ENCODE measurements at regions not wholly inside any gene's neighbourhood (a gene's known extent, or its start where the extent isn't known, plus 50 kb on each side); places are given as distances from the start of the nearest gene placed in this dataset.

DNA sequence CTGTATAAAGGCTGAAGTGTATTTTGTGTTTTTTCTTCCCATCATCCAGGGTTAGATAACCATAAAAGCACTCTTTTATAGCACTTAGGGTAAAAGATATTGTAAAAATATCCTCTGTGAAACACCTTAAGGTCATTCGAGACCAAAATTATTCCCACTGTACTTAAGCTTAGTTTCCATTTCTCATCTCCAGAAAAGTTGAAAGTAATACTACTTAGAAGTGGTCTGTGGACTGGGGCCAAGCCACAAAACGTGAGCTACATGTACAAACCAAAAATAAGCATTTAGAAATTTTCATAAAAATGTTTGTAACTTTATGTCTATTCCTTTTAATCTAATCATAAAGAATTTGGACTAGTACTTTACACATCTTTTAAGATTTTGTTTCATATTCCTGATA lies 142.0 kb upstream of the NTM start:
- Histone ChIP-seq H3K9ac (ENCODE audit: low read length) (no peak overlapping the region), H3K4me2 (ENCODE audit: low read length) (no peak overlapping the region), H3K27ac (ENCODE audit: low read depth, low read length) (no peak overlapping the region), H3K79me2 (ENCODE audit: insufficient read depth, low read length) (no peaks in the 10 kb centered on the region), H3K4me3 (replicated peaks in 1 of 2; ENCODE audit: low read depth in 1 of 2, low read length in 2 of 2) (no peak overlapping the region), H3K36me3 (ENCODE audit: control insufficient read depth in 1 of 2, insufficient read depth in 2 of 2, low read length in 2 of 2) (no peaks in the 10 kb centered on the region), H2AFZ (ENCODE audit: low read depth, low read length, poor library complexity, severe bottlenecking) (no peak overlapping the region), H3K9me3 (ENCODE audit: control insufficient read depth in 1 of 2, insufficient read depth in 1 of 2, low read depth in 1 of 2, low read length in 2 of 2) (peaks cover 0 to 12% of the 10 kb centered on the region in 2 experiments; a peak in 1 of 4 replicates), H3K9me2 (ENCODE audit: insufficient read depth) (no peaks in the 10 kb centered on the region), H3K4me1 (ENCODE audit: control insufficient read depth in 1 of 2, insufficient read depth in 2 of 2, low read length in 2 of 2) (no peaks in the 10 kb centered on the region), H4K20me1 (ENCODE audit: insufficient read depth) (no peaks in the 10 kb centered on the region), H3K27me3 (ENCODE audit: insufficient read depth, low read length) (no peaks in the 10 kb centered on the region)
- no TSS peak for BruUV-seq (replicated peaks)
- DNase-seq (ENCODE audit: low read depth, low spot score) (no peak), ATAC-seq (no peak)
- intact Hi-C loops (cut with micrococcal nuclease), result loop anchor here (10.0 kb wide), 1 partner anchor 194 kb away; no protein-coding TSS in a partner anchor
- ChIA-PET RAD21 (ENCODE audit: low non-redundant PET in 1 of 2, low total read pairs in 2 of 2, uncharacterized antibody in 2 of 2, unreplicated experiment in 2 of 2) (no interaction called here), POLR2A (no interaction called here), CTCF (no interaction called here)
- TF ChIP-seq POLR2AphosphoS5 (IDR thresholded peaks at IDR 0.05; ENCODE audit: low read depth, low read length), result no peak
- no peak for TF ChIP-seq ZBTB33 (IDR thresholded peaks at IDR 0.05; ENCODE audit: extremely low read depth, insufficient replicate concordance, low read length)
- TF ChIP-seq EZH2 (IDR thresholded peaks at IDR 0.05), result no peak
- TF ChIP-seq SRF (IDR thresholded peaks at IDR 0.05; ENCODE audit: low read depth), result no peak
- no peak for TF ChIP-seq EZH2phosphoT487 (IDR thresholded peaks at IDR 0.05; ENCODE audit: borderline replicate concordance)
- TF ChIP-seq CEBPB (IDR thresholded peaks at IDR 0.05; ENCODE audit: low read depth), result no peak
- TF ChIP-seq JUND (IDR thresholded peaks at IDR 0.05), result no peak
- TF ChIP-seq TCF7L2 (IDR thresholded peaks at IDR 0.05; ENCODE audit: borderline replicate concordance, extremely low read depth, insufficient read depth, insufficient read length), result no peak
- no peak for TF ChIP-seq EGR1 (IDR thresholded peaks at IDR 0.05; ENCODE audit: low read depth)
- no peak for TF ChIP-seq ZNF274 (IDR thresholded peaks at IDR 0.05; ENCODE audit: low read depth, low read length)
